ENCODE measurements at regions not wholly inside any gene's neighbourhood (a gene's known extent, or its start where the extent isn't known, plus 50 kb on each side); places are given as distances from the start of the nearest gene placed in this dataset.

GRCh38 chr4:134018846-134019245 lies 182.7 kb downstream of the PABPC4L start:
- DNase-seq: no peak

- no peak for DNase-seq
Measured at GRCh38 chr4:134001057-134001456, 200.5 kb downstream of the PABPC4L start.

GRCh38 chr4:133997436-133997835 lies 204.2 kb downstream of the PABPC4L start:
- DNase-seq: no peak

GRCh38 chr4:133996431-133997121 lies 205.0 kb downstream of the PABPC4L start:
- no peak for DNase-seq

GRCh38 chr4:133995243-133995960 lies 206.2 kb downstream of the PABPC4L start:
- DNase-seq: no peak

GRCh38 chr4:133982533-133983224 lies 218.9 kb downstream of the PABPC4L start:
- DNase-seq: no peak

GRCh38 chr4:133981327-133981726 lies 220.3 kb downstream of the PABPC4L start:
- no peak for DNase-seq

- no peak for DNase-seq
Measured at GRCh38 chr4:133972586-133972985, 229.0 kb downstream of the PABPC4L start.

GRCh38 chr4:133969202-133969848 lies 232.3 kb downstream of the PABPC4L start:
- DNase-seq: no peak

GRCh38 chr4:133968174-133968573 lies 233.4 kb downstream of the PABPC4L start:
- no peak for DNase-seq

- no peak for DNase-seq
Measured at GRCh38 chr4:133960975-133961374, 240.6 kb downstream of the PABPC4L start.

- no peak for DNase-seq
Measured at GRCh38 chr4:133943081-133943480, 258.5 kb downstream of the PABPC4L start.

GRCh38 chr4:133938061-133938460 lies 263.5 kb downstream of the PABPC4L start:
- DNase-seq: no peak

- no peak for DNase-seq
Measured at GRCh38 chr4:133929531-133930239, 271.9 kb downstream of the PABPC4L start.

GRCh38 chr4:133921280-133922195 lies 280.1 kb downstream of the PABPC4L start:
- no peak for DNase-seq

GRCh38 chr4:133920236-133920635 lies 281.4 kb downstream of the PABPC4L start:
- no peak for DNase-seq

- DNase-seq: no peak
Measured at GRCh38 chr4:133910165-133910564, 291.4 kb downstream of the PABPC4L start.

GRCh38 chr4:133903029-133903428 lies 298.6 kb downstream of the PABPC4L start:
- no peak for DNase-seq

GRCh38 chr4:133891011-133891410 lies 310.6 kb downstream of the PABPC4L start:
- DNase-seq: no peak

- DNase-seq: no peak
Measured at GRCh38 chr4:133887723-133888122, 313.9 kb downstream of the PABPC4L start.

- no peak for DNase-seq
Measured at GRCh38 chr4:133869486-133869885, 332.1 kb downstream of the PABPC4L start.

GRCh38 chr4:133868856-133869255 lies 332.7 kb downstream of the PABPC4L start:
- no peak for DNase-seq

All from NCI-H510A treated with DMSO at 0.1 percent for 48 hours (cell line).